Caki2 (cell line): ENCODE measurements at regions not wholly inside any gene's neighbourhood (a gene's known extent, or its start where the extent isn't known, plus 50 kb on each side); places are given as distances from the start of the nearest gene placed in this dataset.

Experiments used
- DNase-seq: peaks from one replicate; pipeline ENCODE4 v3.0.0-alpha.2; 2015; ENCODE audit warnings: low read depth
- in situ Hi-C: cut with HindIII; loops from 2 replicates; pipeline ENCODE4 v1.10.0; 2016; ENCODE audit warnings: low sequenced_read_pairs, low pct_unique_long_range_greater_than_20kb, mixed read lengths

DNA sequence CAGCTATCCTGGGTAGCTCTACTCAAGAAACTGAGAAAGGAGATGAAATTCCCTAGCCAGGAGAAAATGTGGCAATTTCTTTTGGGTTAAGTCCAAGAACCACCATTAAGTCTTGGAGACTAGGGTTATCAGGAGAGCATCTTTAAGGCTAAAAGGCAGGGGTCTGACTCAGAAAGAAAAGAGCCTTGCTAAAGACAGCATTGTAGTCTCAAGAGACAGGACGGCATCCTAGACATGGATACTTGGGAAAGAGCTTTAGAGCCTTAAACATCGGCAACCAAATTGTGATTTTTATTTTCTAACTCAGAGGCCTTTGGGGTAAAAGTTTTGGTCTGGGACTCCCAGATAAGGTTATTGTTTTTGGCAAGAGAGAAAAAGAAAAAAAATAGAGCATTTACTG is 83.1 kb downstream of the FAS start:
- DNase-seq, result no peak
- in situ Hi-C loops, result no loop called here

- no peak for DNase-seq
- in situ Hi-C loops, result no loop called here
These were observed 79.0 kb downstream of the FAS start for GRCh38 chr10:89069589-89069988.
